ENCODE measurements at regions not wholly inside any gene's neighbourhood (a gene's known extent, or its start where the extent isn't known, plus 50 kb on each side); places are given as distances from the start of the nearest gene placed in this dataset.

- no peak for TF ChIP-seq TAF1 (IDR thresholded peaks at IDR 0.05; ENCODE audit: low read depth)
- TF ChIP-seq CTCF (IDR thresholded peaks at IDR 0.05; ENCODE audit: poor library complexity, severe bottlenecking) = no peak
- no peak for TF ChIP-seq EP300 (conservative IDR thresholded peaks at IDR 0.05; ENCODE audit: poor library complexity, severe bottlenecking)
- no peak for TF ChIP-seq MXI1 (conservative IDR thresholded peaks at IDR 0.05; ENCODE audit: poor library complexity, severe bottlenecking)
- TF ChIP-seq EZH2 (IDR thresholded peaks at IDR 0.05; ENCODE audit: borderline replicate concordance, insufficient read depth, low read length, poor library complexity, severe bottlenecking) = no peak
- no peak for TF ChIP-seq RAD21 (conservative IDR thresholded peaks at IDR 0.05)
- TF ChIP-seq REST (IDR thresholded peaks at IDR 0.05; ENCODE audit: borderline replicate concordance) = no peak
- TF ChIP-seq SMC3 (conservative IDR thresholded peaks at IDR 0.05; ENCODE audit: poor library complexity) = no peak
- no peak for TF ChIP-seq POLR2AphosphoS5 (IDR thresholded peaks at IDR 0.05)
- H3K27me3 ChIP-seq (ENCODE audit: insufficient read depth, low read depth, low read length) = no peaks in the 10 kb centered on the region
- no peaks in the 10 kb centered on the region for H3K36me3 ChIP-seq (ENCODE audit: insufficient read depth, low read length)
- H4K20me1 ChIP-seq (ENCODE audit: insufficient read depth) = no peaks in the 10 kb centered on the region
- no peaks in the 10 kb centered on the region for H3K9me3 ChIP-seq (ENCODE audit: low read length)
- no peak overlapping the region for H3K4me3 ChIP-seq (ENCODE audit: low read length)
- H2AFZ ChIP-seq (ENCODE audit: low read depth, low read length) = no peak overlapping the region
- no peaks in the 10 kb centered on the region for H3K9me2 ChIP-seq (ENCODE audit: insufficient read depth, low read length)
- H3F3A ChIP-seq (ENCODE audit: insufficient read depth, low read length, poor library complexity, severe bottlenecking) = no peaks in the 10 kb centered on the region
- H3K27ac ChIP-seq (ENCODE audit: low read length) = no peak overlapping the region
- no peaks in the 10 kb centered on the region for H3K79me2 ChIP-seq (replicated peaks; ENCODE audit: insufficient read depth, low read length)
- H3K4me2 ChIP-seq (ENCODE audit: low read length) = no peak overlapping the region
- no peak overlapping the region for H3K9ac ChIP-seq (ENCODE audit: low read length)
Observed at GRCh38 chr4:163776957-163777356, 282.5 kb downstream of the TMA16 start.

- Histone ChIP-seq H3K4me2 (ENCODE audit: low read length) (no peak overlapping the region), H3K9me2 (ENCODE audit: insufficient read depth, low read length) (no peaks in the 10 kb centered on the region), H3K79me2 (replicated peaks; ENCODE audit: insufficient read depth, low read length) (no peaks in the 10 kb centered on the region), H3K27ac (ENCODE audit: low read length) (no peak overlapping the region), H2AFZ (ENCODE audit: low read depth, low read length) (no peak overlapping the region), H4K20me1 (ENCODE audit: insufficient read depth) (no peaks in the 10 kb centered on the region), H3K4me3 (ENCODE audit: low read length) (no peak overlapping the region), H3K9ac (ENCODE audit: low read length) (no peak overlapping the region), H3K36me3 (ENCODE audit: insufficient read depth, low read length) (no peaks in the 10 kb centered on the region), H3K9me3 (ENCODE audit: low read length) (no peaks in the 10 kb centered on the region), H3F3A (ENCODE audit: insufficient read depth, low read length, poor library complexity, severe bottlenecking) (no peaks in the 10 kb centered on the region), H3K27me3 (ENCODE audit: insufficient read depth, low read depth, low read length) (no peaks in the 10 kb centered on the region)
- TF ChIP-seq POLR2AphosphoS5 (IDR thresholded peaks at IDR 0.05) (no peak), CTCF (IDR thresholded peaks at IDR 0.05; ENCODE audit: poor library complexity, severe bottlenecking) (no peak), SMC3 (conservative IDR thresholded peaks at IDR 0.05; ENCODE audit: poor library complexity) (no peak), REST (IDR thresholded peaks at IDR 0.05; ENCODE audit: borderline replicate concordance) (no peak), TAF1 (IDR thresholded peaks at IDR 0.05; ENCODE audit: low read depth) (no peak), MXI1 (conservative IDR thresholded peaks at IDR 0.05; ENCODE audit: poor library complexity, severe bottlenecking) (no peak), EZH2 (IDR thresholded peaks at IDR 0.05; ENCODE audit: borderline replicate concordance, insufficient read depth, low read length, poor library complexity, severe bottlenecking) (no peak), EP300 (conservative IDR thresholded peaks at IDR 0.05; ENCODE audit: poor library complexity, severe bottlenecking) (no peak)
Observed at GRCh38 chr4:163781726-163782125, 287.2 kb downstream of the TMA16 start.
